Activated T-helper 17 cell treated with anti-CD3 and anti-CD28 coated beads, Interleukin-2, amount 50 U/mL, for 72 hours (primary cell): ENCODE measurements at regions not wholly inside any gene's neighbourhood (a gene's known extent, or its start where the extent isn't known, plus 50 kb on each side); places are given as distances from the start of the nearest gene placed in this dataset.

Experiments used
- ATAC-seq: fragments of 150-1000 bp; cut with Tn5 transposase; replicated peaks from 2 replicates; pipeline ENCODE4 v1.10.0; 2021; ENCODE audit warnings: mild to moderate bottlenecking, moderate library complexity
- H3K27ac Mint-ChIP-seq: one replicate; pipeline ENCODE4 v1.8.0; 2022; ENCODE audit warnings: mixed read lengths
- H3K27me3 Mint-ChIP-seq: one replicate; pipeline ENCODE4 v1.8.0; 2022; ENCODE audit warnings: mixed read lengths
- H3K36me3 Mint-ChIP-seq: one replicate; pipeline ENCODE4 v1.8.0; 2022; ENCODE audit warnings: low read depth, mild to moderate bottlenecking, mixed read lengths
- H3K4me1 Mint-ChIP-seq: one replicate; pipeline ENCODE4 v1.8.0; 2022; ENCODE audit warnings: mixed read lengths
- H3K4me3 Mint-ChIP-seq: one replicate; pipeline ENCODE4 v1.8.0; 2022; ENCODE audit warnings: mild to moderate bottlenecking, mixed read lengths
- H3K9me3 Mint-ChIP-seq: one replicate; pipeline ENCODE4 v1.8.0; 2022; ENCODE audit warnings: mixed read lengths

- no peak overlapping the region for H3K4me3 Mint-ChIP-seq
- H3K9me3 Mint-ChIP-seq, result no peaks in the 10 kb centered on the region
- no peak overlapping the region for H3K27ac Mint-ChIP-seq
- no peaks in the 10 kb centered on the region for H3K4me1 Mint-ChIP-seq
- H3K27me3 Mint-ChIP-seq, result no peaks in the 10 kb centered on the region
- ATAC-seq, result no peak
- H3K36me3 Mint-ChIP-seq, result no peaks in the 10 kb centered on the region
Observed at GRCh38 chr3:46146548-46146947, 61.6 kb downstream of the CCR1 start.

GRCh38 chr3:46146021-46146420 is 62.1 kb downstream of the CCR1 start:
- no peaks in the 10 kb centered on the region for H3K4me1 Mint-ChIP-seq
- H3K27me3 Mint-ChIP-seq, result no peaks in the 10 kb centered on the region
- no peaks in the 10 kb centered on the region for H3K9me3 Mint-ChIP-seq
- ATAC-seq, result no peak
- no peaks in the 10 kb centered on the region for H3K36me3 Mint-ChIP-seq
- H3K4me3 Mint-ChIP-seq, result no peak overlapping the region
- H3K27ac Mint-ChIP-seq, result no peak overlapping the region

- Mint-ChIP-seq H3K4me1 (no peaks in the 10 kb centered on the region), H3K9me3 (no peaks in the 10 kb centered on the region), H3K27me3 (no peaks in the 10 kb centered on the region), H3K4me3 (no peak overlapping the region), H3K36me3 (no peaks in the 10 kb centered on the region), H3K27ac (no peak overlapping the region)
- ATAC-seq, result no peak
Observed at GRCh38 chr3:46145147-46145546, 63.0 kb downstream of the CCR1 start.

- Mint-ChIP-seq H3K9me3 (no peaks in the 10 kb centered on the region), H3K36me3 (no peaks in the 10 kb centered on the region), H3K4me3 (no peak overlapping the region), H3K27me3 (no peaks in the 10 kb centered on the region), H3K27ac (no peak overlapping the region), H3K4me1 (no peaks in the 10 kb centered on the region)
- ATAC-seq, result no peak
Observed at GRCh38 chr3:46143951-46144473, 64.1 kb downstream of the CCR1 start.

- Mint-ChIP-seq H3K4me3 (no peak overlapping the region), H3K27ac (no peak overlapping the region), H3K36me3 (no peaks in the 10 kb centered on the region), H3K27me3 (no peaks in the 10 kb centered on the region), H3K9me3 (no peaks in the 10 kb centered on the region), H3K4me1 (no peaks in the 10 kb centered on the region)
- ATAC-seq, result no peak
Observed at GRCh38 chr3:46141813-46142212, 66.3 kb downstream of the CCR1 start.

GRCh38 chr3:46138581-46138980 is 69.5 kb downstream of the CCR1 start:
- no peaks in the 10 kb centered on the region for H3K36me3 Mint-ChIP-seq

GRCh38 chr3:46135475-46135874 is 72.6 kb downstream of the CCR1 start:
- Mint-ChIP-seq H3K36me3 (no peaks in the 10 kb centered on the region), H3K27me3 (no peaks in the 10 kb centered on the region), H3K4me3 (no peak overlapping the region), H3K4me1 (peaks cover 3% of the 10 kb centered on the region), H3K27ac (no peak overlapping the region), H3K9me3 (no peaks in the 10 kb centered on the region)
- ATAC-seq, result no peak

More at GRCh38 chr3:46138581-46138980, 69.5 kb downstream of the CCR1 start:
- H3K27ac Mint-ChIP-seq, result no peak overlapping the region
- H3K4me1 Mint-ChIP-seq, result no peaks in the 10 kb centered on the region
- no peak for ATAC-seq
- H3K27me3 Mint-ChIP-seq, result no peaks in the 10 kb centered on the region
- H3K9me3 Mint-ChIP-seq, result no peaks in the 10 kb centered on the region
- no peak overlapping the region for H3K4me3 Mint-ChIP-seq

GRCh38 chr3:46133285-46133684 is 74.8 kb downstream of the CCR1 start:
- Mint-ChIP-seq H3K4me3 (no peak overlapping the region), H3K4me1 (peaks cover 18% of the 10 kb centered on the region), H3K36me3 (no peaks in the 10 kb centered on the region), H3K27ac (no peak overlapping the region), H3K27me3 (no peaks in the 10 kb centered on the region), H3K9me3 (no peaks in the 10 kb centered on the region)
- no peak for ATAC-seq

- H3K36me3 Mint-ChIP-seq, result no peaks in the 10 kb centered on the region
Observed at GRCh38 chr3:46132565-46132964, 75.5 kb downstream of the CCR1 start.

GRCh38 chr3:46131884-46132450 is 76.1 kb downstream of the CCR1 start:
- H3K27me3 Mint-ChIP-seq, result no peaks in the 10 kb centered on the region
- no peaks in the 10 kb centered on the region for H3K9me3 Mint-ChIP-seq
- H3K4me3 Mint-ChIP-seq, result no peak overlapping the region
- peaks cover 18% of the 10 kb centered on the region for H3K4me1 Mint-ChIP-seq
- H3K36me3 Mint-ChIP-seq, result no peaks in the 10 kb centered on the region
- ATAC-seq, result no peak
- no peak overlapping the region for H3K27ac Mint-ChIP-seq

More at GRCh38 chr3:46132565-46132964, 75.5 kb downstream of the CCR1 start:
- Mint-ChIP-seq H3K4me1 (peaks cover 18% of the 10 kb centered on the region), H3K9me3 (no peaks in the 10 kb centered on the region), H3K27ac (no peak overlapping the region), H3K4me3 (no peak overlapping the region), H3K27me3 (no peaks in the 10 kb centered on the region)
- no peak for ATAC-seq

GRCh38 chr3:46130631-46131310 is 77.3 kb downstream of the CCR1 start:
- Mint-ChIP-seq H3K4me3 (no peak overlapping the region), H3K27me3 (no peaks in the 10 kb centered on the region), H3K27ac (no peak overlapping the region), H3K36me3 (no peaks in the 10 kb centered on the region), H3K9me3 (no peaks in the 10 kb centered on the region), H3K4me1 (peaks cover 18% of the 10 kb centered on the region)
- no peak for ATAC-seq

- H3K4me3 Mint-ChIP-seq, result no peak overlapping the region
- no peak for ATAC-seq
- no peaks in the 10 kb centered on the region for H3K36me3 Mint-ChIP-seq
- H3K9me3 Mint-ChIP-seq, result no peaks in the 10 kb centered on the region
- peaks cover 4% of the 10 kb centered on the region for H3K27me3 Mint-ChIP-seq
- peaks cover 18% of the 10 kb centered on the region for H3K4me1 Mint-ChIP-seq
- H3K27ac Mint-ChIP-seq, result no peak overlapping the region
Observed at GRCh38 chr3:46129588-46130272, 78.4 kb downstream of the CCR1 start.

GRCh38 chr3:46127503-46127902 is 80.6 kb downstream of the CCR1 start:
- no peak overlapping the region for H3K4me3 Mint-ChIP-seq
- H3K9me3 Mint-ChIP-seq, result no peaks in the 10 kb centered on the region
- H3K27ac Mint-ChIP-seq, result no peak overlapping the region
- peaks cover 18% of the 10 kb centered on the region for H3K4me1 Mint-ChIP-seq
- peaks cover 4% of the 10 kb centered on the region for H3K27me3 Mint-ChIP-seq
- ATAC-seq, result no peak
- H3K36me3 Mint-ChIP-seq, result no peaks in the 10 kb centered on the region

GRCh38 chr3:46124216-46125177 is 83.6 kb downstream of the CCR1 start:
- Mint-ChIP-seq H3K27me3 (peaks cover 23% of the 10 kb centered on the region), H3K9me3 (no peaks in the 10 kb centered on the region), H3K27ac (no peak overlapping the region), H3K4me3 (no peak overlapping the region), H3K36me3 (no peaks in the 10 kb centered on the region), H3K4me1 (peaks cover 5% of the 10 kb centered on the region)
- ATAC-seq, result no peak
